ENCODE measurements at regions not wholly inside any gene's neighbourhood (a gene's known extent, or its start where the extent isn't known, plus 50 kb on each side); places are given as distances from the start of the nearest gene placed in this dataset.

DNA sequence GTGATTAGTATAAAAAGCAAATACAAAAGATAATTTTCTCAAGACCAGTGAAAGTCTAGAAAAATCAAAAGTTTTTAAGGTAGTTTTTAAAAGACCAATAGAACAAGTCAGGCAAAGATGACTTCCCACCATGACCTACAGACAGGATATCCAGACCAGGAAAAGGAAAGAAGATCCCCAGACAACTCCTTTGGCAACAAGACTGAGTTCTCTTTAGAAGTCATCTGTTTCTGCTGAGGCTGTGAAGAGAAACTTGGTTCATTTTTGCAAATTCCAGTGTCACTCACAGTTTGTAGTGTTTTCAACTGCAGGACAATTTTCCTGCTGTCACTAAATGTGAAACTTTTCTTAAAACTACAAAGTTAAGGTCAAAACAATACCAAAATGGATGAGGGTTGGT is 240.9 kb upstream of the SIX2 start:
- TF ChIP-seq, protein P1, sequence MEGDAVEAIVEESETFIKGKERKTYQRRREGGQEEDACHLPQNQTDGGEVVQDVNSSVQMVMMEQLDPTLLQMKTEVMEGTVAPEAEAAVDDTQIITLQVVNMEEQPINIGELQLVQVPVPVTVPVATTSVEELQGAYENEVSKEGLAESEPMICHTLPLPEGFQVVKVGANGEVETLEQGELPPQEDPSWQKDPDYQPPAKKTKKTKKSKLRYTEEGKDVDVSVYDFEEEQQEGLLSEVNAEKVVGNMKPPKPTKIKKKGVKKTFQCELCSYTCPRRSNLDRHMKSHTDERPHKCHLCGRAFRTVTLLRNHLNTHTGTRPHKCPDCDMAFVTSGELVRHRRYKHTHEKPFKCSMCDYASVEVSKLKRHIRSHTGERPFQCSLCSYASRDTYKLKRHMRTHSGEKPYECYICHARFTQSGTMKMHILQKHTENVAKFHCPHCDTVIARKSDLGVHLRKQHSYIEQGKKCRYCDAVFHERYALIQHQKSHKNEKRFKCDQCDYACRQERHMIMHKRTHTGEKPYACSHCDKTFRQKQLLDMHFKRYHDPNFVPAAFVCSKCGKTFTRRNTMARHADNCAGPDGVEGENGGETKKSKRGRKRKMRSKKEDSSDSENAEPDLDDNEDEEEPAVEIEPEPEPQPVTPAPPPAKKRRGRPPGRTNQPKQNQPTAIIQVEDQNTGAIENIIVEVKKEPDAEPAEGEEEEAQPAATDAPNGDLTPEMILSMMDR (IDR thresholded peaks at IDR 0.05): no peak
- no peak for DNase-seq
- H3K27me3 ChIP-seq: no peaks in the 10 kb centered on the region
- no peaks in the 10 kb centered on the region for H3K36me3 ChIP-seq
- H3K9me3 ChIP-seq: no peaks in the 10 kb centered on the region
- intact Hi-C loops (cut with DNase I): no loop called here
- H3K4me1 ChIP-seq: no peaks in the 10 kb centered on the region
- no peak overlapping the region for H3K4me3 ChIP-seq
- H3K9ac ChIP-seq (ENCODE audit: low read depth in 2 of 2, low read length in 2 of 2): no peak overlapping the region
- no peak overlapping the region for H3K27ac ChIP-seq

DNA sequence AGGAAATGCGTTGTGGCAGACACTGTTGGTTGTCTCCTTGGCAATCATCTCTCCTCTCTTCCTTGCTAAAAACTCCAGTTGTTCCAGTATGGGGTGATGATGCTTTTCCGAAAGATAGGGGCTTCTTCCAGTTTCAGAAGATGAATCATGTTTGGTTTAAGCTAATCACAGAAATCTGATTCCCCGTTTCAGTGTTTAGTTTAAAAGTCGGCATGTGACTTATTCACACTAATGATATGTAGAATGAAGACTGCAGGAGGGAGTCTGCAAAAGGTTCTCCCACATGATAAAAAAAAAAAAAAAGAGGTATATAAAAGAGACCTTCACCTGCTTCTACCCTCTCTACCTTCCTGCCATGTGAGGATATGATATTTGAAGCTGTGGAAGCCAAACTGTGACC is 239.0 kb upstream of the SIX2 start:
- no peaks in the 10 kb centered on the region for H3K4me1 ChIP-seq
- H3K9me3 ChIP-seq: no peaks in the 10 kb centered on the region
- no peak overlapping the region for H3K9ac ChIP-seq (ENCODE audit: low read depth in 2 of 2, low read length in 2 of 2)
- no peaks in the 10 kb centered on the region for H3K27me3 ChIP-seq
- no peaks in the 10 kb centered on the region for H3K36me3 ChIP-seq
- intact Hi-C loops (cut with DNase I): no loop called here
- H3K4me3 ChIP-seq: no peak overlapping the region
- TF ChIP-seq, protein P1 (IDR thresholded peaks at IDR 0.05): no peak
- DNase-seq: no peak
- H3K27ac ChIP-seq: no peak overlapping the region

GRCh38 chr2:45244928-45245327 is 235.7 kb upstream of the SIX2 start:
- H3K9me3 ChIP-seq: no peaks in the 10 kb centered on the region
- TF ChIP-seq, protein P1 (IDR thresholded peaks at IDR 0.05): no peak
- intact Hi-C loops (cut with DNase I): no loop called here

GRCh38 chr2:45242161-45242741 is 233.0 kb upstream of the SIX2 start:
- DNase-seq: no peak
- Histone ChIP-seq H3K27ac (no peak overlapping the region), H3K9ac (ENCODE audit: low read depth in 2 of 2, low read length in 2 of 2) (no peak overlapping the region), H3K27me3 (no peaks in the 10 kb centered on the region), H3K36me3 (no peaks in the 10 kb centered on the region), H3K4me1 (no peaks in the 10 kb centered on the region), H3K4me3 (no peak overlapping the region), H3K9me3 (no peaks in the 10 kb centered on the region)
- intact Hi-C loops (cut with DNase I): no loop called here
- TF ChIP-seq, protein P1 (IDR thresholded peaks at IDR 0.05): no peak

More at GRCh38 chr2:45244928-45245327, 235.7 kb upstream of the SIX2 start:
- Histone ChIP-seq H3K4me1 (no peaks in the 10 kb centered on the region), H3K36me3 (no peaks in the 10 kb centered on the region), H3K4me3 (no peak overlapping the region), H3K27me3 (no peaks in the 10 kb centered on the region), H3K9ac (ENCODE audit: low read depth in 2 of 2, low read length in 2 of 2) (no peak overlapping the region), H3K27ac (no peak overlapping the region)
- no peak for DNase-seq

DNA sequence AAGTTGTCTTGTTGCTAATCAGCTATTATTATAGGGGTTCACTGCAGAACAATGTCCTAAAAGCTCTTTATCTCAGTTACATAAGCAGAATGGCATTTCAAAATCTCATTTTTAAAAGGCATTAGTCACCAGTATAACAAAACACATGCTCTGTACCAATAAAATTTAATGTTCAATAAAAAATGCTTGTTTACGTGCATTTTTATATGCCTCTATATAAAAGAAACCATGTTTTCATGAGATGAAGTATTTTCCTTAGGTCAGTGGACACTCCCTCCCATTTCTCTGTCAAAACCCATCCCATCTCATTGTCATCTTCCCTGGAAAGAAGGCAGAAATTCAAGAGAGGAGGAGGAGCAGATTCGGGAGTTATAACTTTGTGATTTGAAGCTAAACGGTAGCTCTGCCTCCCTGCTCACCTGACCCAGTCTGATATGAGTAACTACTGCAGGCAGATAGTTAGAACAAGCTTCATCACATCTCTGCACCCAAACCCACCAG is 231.9 kb upstream of the SIX2 start:
- Histone ChIP-seq H3K4me1 (no peaks in the 10 kb centered on the region), H3K27me3 (no peaks in the 10 kb centered on the region), H3K36me3 (no peaks in the 10 kb centered on the region), H3K9me3 (no peaks in the 10 kb centered on the region), H3K27ac (no peak overlapping the region), H3K4me3 (no peak overlapping the region), H3K9ac (ENCODE audit: low read depth in 2 of 2, low read length in 2 of 2) (no peak overlapping the region)
- no peak for DNase-seq
- intact Hi-C loops (cut with DNase I): no loop called here
- TF ChIP-seq, protein P1 (IDR thresholded peaks at IDR 0.05): no peak

Data from colonic mucosa (tissue), 4 donors.